Suprapubic skin (tissue), 4 donors: ENCODE measurements at regions not wholly inside any gene's neighbourhood (a gene's known extent, or its start where the extent isn't known, plus 50 kb on each side); places are given as distances from the start of the nearest gene placed in this dataset.

Experiments
- POLR2A ChIP-seq, 2 donors: fragments of 450-650 bp; IDR thresholded peaks; one replicate each; pipeline ENCODE4 v1.6.1; 2017; ENCODE audit warnings: antibody characterized with exemption in 2 of 2, mild to moderate bottlenecking in 2 of 2, moderate library complexity in 2 of 2
- POLR2AphosphoS5 ChIP-seq, 3 donors: sonication (generic); formaldehyde crosslinking; IDR thresholded peaks; one replicate each; pipeline ENCODE4 v1.6.1; 2017; ENCODE audit warnings: antibody characterized with exemption in 3 of 3
- TF ChIP-seq, protein P1 (sequence below), 2 donors: fragments of 200-600 bp in 1 of 2; fragments of 450-650 bp in 1 of 2; sonication (generic) in 1 of 2; IDR thresholded peaks; one replicate each; pipeline ENCODE4 v1.5.1; 2016 to 2019; ENCODE audit warnings: antibody characterized with exemption in 2 of 2, mild to moderate bottlenecking in 1 of 2, moderate library complexity in 1 of 2

DNA sequence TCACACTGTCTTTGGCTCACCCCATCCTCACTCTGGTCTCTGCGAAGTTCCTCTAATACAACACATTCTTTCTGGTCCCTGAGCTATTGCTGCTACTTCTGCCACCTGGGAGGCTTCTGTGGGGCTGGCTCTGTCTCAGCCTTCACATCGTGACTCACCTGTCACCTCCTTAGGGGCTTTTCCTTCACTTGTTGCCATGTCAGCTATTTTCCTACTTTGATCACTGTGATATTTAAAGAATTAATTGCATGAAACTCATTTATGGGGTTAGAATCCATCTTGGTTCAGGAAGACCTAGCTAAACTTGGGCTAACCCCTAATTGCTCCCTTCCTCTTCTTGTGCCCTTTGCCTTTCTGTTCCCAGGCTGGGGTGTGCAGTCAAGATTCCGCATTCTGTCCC is 346.9 kb downstream of the WDR72 start:
- TF ChIP-seq POLR2A (IDR thresholded peaks at IDR 0.05) (no peak), POLR2AphosphoS5 (IDR thresholded peaks at IDR 0.05) (no peak)
- TF ChIP-seq, protein P1, sequence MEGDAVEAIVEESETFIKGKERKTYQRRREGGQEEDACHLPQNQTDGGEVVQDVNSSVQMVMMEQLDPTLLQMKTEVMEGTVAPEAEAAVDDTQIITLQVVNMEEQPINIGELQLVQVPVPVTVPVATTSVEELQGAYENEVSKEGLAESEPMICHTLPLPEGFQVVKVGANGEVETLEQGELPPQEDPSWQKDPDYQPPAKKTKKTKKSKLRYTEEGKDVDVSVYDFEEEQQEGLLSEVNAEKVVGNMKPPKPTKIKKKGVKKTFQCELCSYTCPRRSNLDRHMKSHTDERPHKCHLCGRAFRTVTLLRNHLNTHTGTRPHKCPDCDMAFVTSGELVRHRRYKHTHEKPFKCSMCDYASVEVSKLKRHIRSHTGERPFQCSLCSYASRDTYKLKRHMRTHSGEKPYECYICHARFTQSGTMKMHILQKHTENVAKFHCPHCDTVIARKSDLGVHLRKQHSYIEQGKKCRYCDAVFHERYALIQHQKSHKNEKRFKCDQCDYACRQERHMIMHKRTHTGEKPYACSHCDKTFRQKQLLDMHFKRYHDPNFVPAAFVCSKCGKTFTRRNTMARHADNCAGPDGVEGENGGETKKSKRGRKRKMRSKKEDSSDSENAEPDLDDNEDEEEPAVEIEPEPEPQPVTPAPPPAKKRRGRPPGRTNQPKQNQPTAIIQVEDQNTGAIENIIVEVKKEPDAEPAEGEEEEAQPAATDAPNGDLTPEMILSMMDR (IDR thresholded peaks at IDR 0.05): no peak
